RWPE1 (cell line): ENCODE measurements at regions not wholly inside any gene's neighbourhood (a gene's known extent, or its start where the extent isn't known, plus 50 kb on each side); places are given as distances from the start of the nearest gene placed in this dataset.

ENCODE experiments used
- CTCF ChIA-PET: fragments of 350-600 bp; sonication (Branson Sonifier 250); formaldehyde crosslinking; extraction: SDS; loops from one replicate; lab custom pipeline; 2021; lab: Yijun Ruan, JAX
- POLR2A ChIA-PET: fragments of 400-600 bp; formaldehyde crosslinking; extraction: SDS; loops from one replicate; lab custom pipeline; 2020; ENCODE audit warnings: antibody characterized with exemption; ENCODE audit not compliant: low non-redundant PET; lab: Yijun Ruan, JAX
- DNase-seq: peaks from one replicate; pipeline ENCODE4 v3.0.0; 2012; ENCODE audit warnings: low spot score
- H3K27ac ChIP-seq: fragments of 450-650 bp; 2 replicates; pipeline ENCODE4 v1.5.1; 2017
- CTCF ChIP-seq: fragments of 450-650 bp; conservative IDR thresholded peaks from 2 replicates; pipeline ENCODE4 v1.5.1; 2017; ENCODE audit warnings: low read depth, mild to moderate bottlenecking

GRCh38 chr11:112858289-112859023 lies 102.8 kb upstream of the NCAM1 start:
- POLR2A ChIA-PET: no interaction called here

DNA sequence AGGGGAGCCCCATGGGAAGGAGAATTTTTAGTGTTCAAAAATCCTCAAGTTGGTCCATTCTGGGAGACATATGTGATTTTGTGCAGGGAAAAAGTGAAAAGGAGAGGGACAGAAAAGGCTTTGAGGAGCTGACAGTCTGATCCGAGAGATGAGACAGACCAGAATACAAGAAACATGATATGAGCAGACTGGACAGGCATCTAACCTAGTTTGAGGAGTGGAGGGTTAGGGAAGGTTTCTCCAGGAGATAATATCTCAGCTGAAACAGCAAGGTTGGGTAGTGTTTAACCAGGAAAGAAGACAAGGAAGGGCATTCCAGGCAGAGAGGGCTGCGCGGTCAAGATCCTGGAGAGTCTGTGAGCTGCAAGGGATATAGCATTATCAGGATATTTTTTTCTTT lies 101.4 kb upstream of the NCAM1 start:
- H3K27ac ChIP-seq: no peak overlapping the region
- CTCF ChIA-PET: no interaction called here
- POLR2A ChIA-PET: no interaction called here
- no peak for DNase-seq
- no peak for TF ChIP-seq CTCF

More at GRCh38 chr11:112858289-112859023, 102.8 kb upstream of the NCAM1 start:
- CTCF ChIA-PET: interaction anchor here (0.5 kb wide), 1 partner anchor 261 kb away, joined by 3 read pairs; no protein-coding TSS in a partner anchor
- TF ChIP-seq CTCF: no peak
- no peak overlapping the region for H3K27ac ChIP-seq
- no peak for DNase-seq

GRCh38 chr11:112861356-112861755 lies 99.9 kb upstream of the NCAM1 start:
- TF ChIP-seq CTCF: no peak
- no peak overlapping the region for H3K27ac ChIP-seq
- POLR2A ChIA-PET: no interaction called here
- DNase-seq: no peak
- CTCF ChIA-PET: interaction anchor here (0.7 to 1.2 kb wide), 2 partner anchors 23 to 780 kb away, joined by 3 read pairs; no protein-coding TSS in a partner anchor

GRCh38 chr11:112863305-112863704 lies 97.9 kb upstream of the NCAM1 start:
- no peak overlapping the region for H3K27ac ChIP-seq
- POLR2A ChIA-PET: no interaction called here
- TF ChIP-seq CTCF: no peak
- CTCF ChIA-PET: interaction anchor here (0.6 kb wide), 1 partner anchor 1876 kb away, joined by 3 read pairs; no protein-coding TSS in a partner anchor
- no peak for DNase-seq

- no peak for DNase-seq
- ChIA-PET CTCF (no interaction called here), POLR2A (no interaction called here)
- TF ChIP-seq CTCF: no peak
- H3K27ac ChIP-seq: no peak overlapping the region
These were observed 96.5 kb upstream of the NCAM1 start for GRCh38 chr11:112864672-112865071.

GRCh38 chr11:112871909-112872500 lies 89.2 kb upstream of the NCAM1 start:
- no peak overlapping the region for H3K27ac ChIP-seq
- POLR2A ChIA-PET: no interaction called here
- DNase-seq: no peak
- TF ChIP-seq CTCF: no peak
- CTCF ChIA-PET: interaction anchor here (0.7 kb wide), 1 partner anchor 404 kb away, joined by 3 read pairs; no protein-coding TSS in a partner anchor
